ENCODE measurements at regions not wholly inside any gene's neighbourhood (a gene's known extent, or its start where the extent isn't known, plus 50 kb on each side); places are given as distances from the start of the nearest gene placed in this dataset.
"Not testable (repeated sequence)": the region's sequence is repeated elsewhere in the genome, so short reads cannot be mapped to it uniquely, and the experiment has no call there.

DNA sequence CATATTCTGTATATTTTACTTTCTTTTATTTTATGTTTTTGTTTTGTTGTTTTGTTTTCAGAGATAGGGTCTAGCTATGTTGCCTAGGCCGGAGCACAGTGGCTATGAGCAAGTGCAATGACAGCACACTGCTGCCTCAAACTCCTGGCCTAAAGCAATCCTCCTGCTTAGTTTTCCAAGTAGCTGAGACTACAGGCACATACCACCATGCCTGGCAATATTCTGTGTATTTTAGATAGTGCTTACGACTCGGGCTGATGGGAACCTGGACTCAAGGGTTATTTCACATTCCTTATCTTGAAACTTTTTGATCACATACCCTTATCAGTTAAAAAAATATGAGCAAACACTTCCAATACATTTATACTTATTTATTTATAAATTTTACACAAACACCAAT, 119.0 kb upstream of the STARD4 start:
- DNase-seq = no peak

DNA sequence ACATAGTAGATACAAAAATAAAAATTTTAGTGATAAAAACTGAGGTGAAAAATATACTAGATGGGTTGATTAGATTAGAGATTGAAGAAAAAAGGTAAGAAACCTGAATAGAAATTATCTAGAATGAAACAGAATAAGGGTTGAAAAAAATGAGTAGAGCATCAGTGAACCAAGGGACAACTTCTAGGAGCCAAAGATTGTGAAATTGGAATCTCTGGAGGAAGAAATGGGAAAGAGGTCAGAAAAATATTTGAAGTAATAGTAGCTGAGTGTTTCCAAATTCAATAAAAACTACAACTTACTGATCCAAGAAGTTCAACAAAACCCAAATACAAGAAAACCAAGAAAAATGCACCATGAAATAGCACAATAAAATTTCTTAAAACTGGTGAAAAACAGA, 116.6 kb upstream of the STARD4 start:
- no peak for DNase-seq

DNA sequence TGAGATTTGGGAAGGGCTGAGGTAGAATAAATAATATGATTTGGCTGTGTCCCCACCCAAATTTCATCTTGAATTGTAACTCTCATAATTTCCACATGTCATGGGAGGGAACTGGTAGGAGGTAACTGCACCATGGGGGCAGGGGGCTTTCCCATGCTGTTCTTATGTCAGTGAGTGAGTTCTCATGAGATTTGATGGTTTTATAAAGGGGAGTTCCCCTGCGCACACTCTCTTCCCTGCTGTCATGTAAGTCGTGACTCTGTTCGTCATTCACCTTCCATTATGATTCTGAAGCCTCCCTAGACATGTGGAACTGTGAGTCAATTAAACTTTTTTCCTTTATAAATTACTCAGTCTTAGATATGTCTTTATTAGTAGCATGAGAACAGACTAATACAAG, 115.5 kb upstream of the STARD4 start:
- DNase-seq = no peak

DNA sequence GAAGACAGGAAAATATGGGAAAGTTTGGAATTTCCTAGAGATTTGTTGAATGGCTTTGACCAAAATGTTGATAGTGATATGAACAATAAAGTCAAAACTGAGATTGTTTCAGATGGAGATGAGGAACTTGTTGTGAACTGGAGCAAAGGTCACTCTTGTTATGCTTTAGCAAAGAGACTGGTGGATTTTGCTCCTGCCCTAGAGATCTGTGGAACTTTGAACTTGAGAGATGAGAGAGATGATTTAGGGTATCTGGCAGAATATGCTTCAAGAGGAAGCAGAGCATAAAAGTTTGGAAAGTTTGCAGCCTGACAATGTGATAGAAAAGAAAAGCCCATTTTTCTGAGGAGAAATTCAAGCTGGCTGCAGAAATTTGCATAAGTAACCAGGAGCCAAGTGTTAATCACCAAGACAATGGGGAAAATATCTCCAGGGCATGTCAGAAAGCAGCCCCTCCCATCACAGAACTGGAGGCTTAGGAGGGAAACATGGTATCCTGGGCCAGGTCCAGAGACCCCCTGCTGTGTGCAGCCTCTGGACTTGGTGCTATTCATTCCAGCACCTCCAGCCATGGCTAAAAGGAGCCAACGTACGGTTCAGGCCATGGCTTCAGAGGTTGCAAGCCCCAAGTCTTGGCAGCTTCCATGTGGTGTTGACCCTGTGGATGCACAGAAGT, 114.3 kb upstream of the STARD4 start:
- no peak for DNase-seq

DNA sequence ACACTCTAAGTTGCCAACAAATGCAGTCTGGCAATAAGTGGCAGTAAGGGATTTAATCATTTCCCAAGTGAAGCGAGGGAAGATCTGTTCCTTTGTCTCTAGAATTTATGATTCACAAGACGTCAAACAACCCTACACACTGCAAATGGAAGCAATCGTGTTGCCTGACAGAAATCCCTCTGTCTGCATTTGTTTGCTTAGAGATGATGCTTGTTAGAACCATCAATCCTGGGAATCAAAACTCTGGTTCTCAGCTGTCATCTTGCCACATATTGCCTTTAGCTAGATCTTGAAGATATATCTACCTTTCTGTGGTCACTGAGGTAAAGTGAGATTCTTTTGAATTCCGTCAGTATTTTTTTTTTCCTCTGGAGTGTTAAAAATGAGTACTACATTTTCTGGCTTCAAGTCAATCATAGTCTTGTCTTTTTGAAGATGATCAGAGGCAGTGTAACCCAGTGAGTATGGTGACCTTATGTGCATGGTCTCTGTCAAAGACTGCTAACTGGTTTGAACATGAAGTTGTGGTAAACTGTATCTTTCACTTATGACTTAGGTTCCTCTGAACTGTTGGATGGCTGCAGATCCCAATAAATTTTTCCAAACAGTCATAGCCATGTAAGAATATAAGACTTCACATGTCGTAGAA, 106.4 kb upstream of the STARD4 start:
- DNase-seq = no peak

DNA sequence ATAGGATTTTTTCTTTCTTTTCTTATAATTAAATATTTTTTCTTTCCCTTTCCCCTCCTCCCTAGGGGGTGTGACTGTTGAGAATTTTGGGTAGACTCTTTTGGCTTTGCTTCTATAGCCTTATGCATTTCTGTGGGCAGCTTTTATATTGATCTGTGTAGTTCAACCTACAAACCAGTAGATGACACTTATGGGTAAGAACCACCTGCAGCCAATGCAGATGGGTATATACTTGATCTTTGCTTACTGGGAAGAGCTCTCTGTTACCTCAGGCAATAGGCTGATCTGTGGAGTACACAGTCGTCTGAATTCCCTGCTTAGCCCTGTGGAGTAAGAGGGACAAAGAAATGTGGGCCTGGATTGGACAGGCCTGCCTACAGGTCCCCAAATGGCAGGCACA, 102.7 kb upstream of the STARD4 start:
- DNase-seq = no peak

DNA sequence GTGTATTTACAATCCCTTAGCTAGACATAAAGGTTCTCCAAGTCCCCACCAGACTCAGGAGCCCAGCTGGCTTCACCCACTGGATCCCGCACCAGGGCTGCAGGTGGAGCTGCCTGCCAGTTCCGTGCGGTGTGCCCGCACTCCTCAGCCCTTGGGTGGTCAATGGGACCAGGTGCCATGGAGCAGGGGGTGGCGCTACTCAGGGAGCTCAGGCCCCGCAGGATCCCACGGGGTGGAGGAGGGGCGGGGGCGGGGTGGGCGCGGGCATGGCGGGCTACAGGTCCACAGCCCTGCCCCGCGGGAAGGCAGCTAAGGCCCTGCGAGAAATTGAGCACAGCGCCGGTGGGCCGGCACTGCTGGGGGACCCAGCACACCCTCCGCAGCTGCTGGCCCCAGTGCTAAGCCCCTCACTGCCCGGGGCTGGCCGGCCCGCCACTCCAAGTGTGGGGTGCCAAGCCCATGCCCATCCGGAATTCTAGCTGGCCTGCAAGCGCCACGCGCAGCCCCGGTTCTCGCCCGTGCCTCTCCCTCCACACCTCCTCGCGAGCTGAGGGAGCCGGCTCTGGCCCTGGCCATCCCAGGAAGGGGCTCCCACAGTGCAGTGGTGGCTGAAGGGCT, 99.8 kb upstream of the STARD4 start:
- DNase-seq = not testable (repeated sequence)

DNA sequence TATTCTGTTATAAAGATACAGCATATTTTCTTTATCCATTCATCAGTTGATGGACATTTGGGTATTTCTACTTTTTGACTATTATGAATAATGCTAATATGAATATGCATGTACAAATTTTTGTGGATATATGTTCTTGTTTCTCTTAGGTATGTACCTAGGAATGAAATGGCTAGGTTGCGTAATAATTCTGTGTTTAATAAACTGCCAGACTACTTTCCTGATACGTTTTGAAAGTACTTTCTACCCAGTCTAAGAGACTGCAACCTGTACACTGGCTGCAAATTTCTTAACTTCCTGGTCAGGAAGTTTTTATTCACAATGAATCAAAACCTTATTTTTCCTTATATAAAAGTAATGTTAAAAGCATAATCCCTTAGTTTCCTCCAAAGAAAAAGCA, 93.9 kb upstream of the STARD4 start:
- no peak for DNase-seq

DNA sequence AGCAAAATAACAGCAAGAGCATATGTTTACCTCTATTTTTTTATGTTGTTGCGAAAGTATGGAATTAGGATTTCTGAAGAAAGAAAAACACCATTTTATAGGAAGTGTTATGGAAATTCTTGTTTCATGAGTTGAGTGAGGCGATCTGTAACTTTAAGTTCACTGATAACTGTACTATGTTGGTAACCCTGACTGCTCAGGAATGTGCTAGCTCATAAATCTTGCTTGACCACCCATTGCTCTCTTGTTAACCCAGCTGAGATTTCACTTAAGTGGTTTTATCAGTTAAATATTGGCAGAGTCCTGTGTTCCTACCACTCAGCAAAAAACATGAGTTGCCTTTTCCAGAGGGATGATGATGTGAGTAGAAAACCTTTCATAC, 91.1 kb upstream of the STARD4 start:
- DNase-seq = no peak

DNA sequence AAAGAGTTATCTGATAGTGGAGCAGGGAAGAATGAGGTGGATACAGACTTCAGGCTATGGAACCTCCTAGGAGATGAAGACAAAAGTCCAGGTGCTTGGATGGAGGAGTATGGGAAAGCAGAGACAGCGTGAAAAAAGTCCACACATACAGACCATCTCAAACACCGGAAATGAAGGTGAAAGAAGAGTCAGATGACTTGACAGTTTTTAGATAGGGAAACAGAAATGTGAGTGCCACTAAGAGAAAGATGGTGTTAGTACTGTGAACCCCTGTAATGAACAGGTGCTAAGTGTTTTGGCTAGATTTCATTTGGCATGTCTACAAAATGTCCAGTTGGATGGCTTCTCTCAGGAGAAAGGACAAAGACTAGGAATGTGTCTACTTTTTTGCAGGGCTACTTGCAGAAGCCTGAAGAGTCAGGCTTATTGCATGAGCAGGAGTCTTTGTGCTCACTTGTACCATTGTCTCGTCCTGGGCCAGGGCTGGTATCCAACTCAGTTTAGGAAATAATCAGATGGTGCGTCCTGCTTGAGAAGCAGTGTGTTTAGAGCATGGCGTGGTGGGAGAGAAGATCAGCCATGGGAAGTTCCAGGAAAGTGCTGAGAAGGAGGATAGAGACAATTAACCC, 90.6 kb upstream of the STARD4 start:
- no peak for DNase-seq

DNA sequence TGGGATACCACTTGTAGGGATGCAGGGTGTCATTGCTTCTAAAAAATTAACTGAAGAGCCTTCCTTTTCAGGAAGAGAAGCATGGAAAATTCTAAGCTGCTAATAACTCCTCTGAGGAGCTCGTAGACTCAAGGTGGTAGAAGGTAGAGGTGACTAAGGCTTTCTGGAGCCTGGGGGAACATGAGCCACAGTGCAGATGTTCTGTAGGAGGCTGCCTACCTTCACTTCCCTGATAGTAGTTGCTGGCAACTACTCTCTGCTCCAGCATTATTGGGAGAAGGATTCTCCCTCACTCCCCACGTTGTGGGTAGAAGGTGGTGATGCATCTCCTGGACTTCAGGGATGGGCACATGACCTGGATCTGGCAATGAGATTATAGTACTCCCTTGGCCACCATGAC, 86.7 kb upstream of the STARD4 start:
- no peak for DNase-seq

DNA sequence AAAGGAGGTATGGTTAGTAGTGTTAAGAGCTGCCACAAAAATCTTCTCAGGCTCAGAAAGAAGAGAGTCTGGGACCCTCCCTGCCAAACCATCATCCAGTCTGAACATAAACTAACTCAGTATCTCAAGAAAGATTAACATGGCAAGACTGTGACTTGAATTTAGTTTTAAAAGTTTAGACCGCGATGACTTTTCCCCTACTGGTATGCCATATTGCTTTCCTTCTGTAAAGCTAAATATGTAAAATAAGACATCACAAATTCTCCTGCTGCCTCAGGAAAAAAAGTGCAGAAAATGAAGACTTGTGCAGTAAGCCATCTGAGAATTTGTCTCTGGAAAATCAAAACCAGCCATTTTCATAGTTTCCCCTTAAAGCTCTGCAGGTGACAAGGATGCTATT, 85.2 kb upstream of the STARD4 start:
- DNase-seq = no peak

DNA sequence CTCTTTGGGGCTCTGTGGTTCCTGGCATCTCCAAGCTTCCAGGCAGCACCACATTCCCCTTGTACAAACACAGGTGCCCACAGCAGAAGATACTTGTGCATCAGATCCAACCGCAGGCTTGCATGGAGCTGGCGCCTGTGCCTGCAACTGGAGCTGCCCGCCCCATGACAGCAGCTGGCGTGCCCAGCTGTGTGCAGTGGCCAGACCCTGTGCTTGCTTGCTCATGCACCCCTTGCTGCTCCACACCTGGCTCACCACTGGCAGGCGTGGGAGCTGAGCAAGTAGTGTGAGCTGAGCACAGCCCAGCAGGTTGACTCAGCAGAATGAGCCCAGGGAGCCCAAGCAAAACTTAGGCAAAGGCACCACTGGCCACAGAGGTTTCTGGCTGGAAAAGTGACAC, 84.4 kb upstream of the STARD4 start:
- DNase-seq = no peak

DNA sequence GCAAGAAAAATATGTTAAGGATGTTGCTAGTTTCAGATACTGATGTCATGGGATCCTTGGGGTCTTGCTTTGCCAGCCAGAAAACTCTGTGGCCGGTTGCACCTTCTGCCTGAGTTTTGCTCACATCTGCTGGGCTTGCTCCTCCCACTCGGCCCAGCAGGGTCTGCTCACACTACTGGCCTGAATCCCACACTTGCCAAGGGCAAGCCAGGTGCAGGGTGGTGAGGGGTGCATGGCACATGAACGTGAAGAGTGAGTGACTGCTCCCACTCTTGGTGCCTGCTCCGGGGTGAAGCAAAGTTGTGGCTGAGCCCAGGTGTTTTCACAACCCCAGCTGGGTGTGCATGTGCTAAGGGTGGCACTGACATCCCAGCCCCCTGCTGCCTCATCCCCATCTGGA, 83.1 kb upstream of the STARD4 start:
- DNase-seq = no peak

DNA sequence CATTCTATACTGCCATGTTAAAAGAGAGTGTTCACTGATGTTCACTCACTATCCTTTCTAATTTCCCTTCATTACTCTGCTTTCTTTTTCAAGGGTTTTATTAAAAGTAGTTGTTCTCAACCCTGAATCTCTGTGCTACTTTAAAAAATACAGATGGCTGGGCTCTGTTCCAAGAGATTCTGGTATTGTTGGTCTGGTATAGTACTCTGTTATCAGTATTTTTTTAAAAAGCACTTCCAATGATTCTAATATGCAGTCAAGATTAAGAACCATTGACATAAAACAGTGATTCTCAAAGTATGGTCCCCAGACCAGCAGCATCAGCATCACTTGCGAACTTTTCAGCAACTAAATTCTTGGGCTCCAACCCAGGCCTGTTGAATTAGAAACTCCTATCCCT, 77.0 kb upstream of the STARD4 start:
- DNase-seq = no peak

DNA sequence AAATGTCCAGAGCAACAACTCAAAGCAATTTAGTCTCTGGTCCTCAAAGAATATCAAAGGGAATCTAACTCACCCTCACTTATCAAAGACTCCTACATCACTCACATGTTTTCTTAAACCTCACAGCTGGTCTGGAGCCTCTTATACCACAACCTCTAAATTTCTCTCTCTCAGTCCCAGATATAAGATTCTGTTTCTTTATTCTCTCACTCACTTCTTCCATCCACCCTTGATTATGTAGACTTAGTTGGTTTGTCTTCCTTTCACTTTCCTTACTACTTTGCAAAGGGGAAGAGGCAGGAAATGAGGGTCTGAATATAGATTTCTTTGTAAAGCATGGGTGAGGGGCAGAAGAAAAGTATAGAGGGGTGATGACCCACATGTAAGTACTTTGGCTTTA, 75.4 kb upstream of the STARD4 start:
- no peak for DNase-seq

DNA sequence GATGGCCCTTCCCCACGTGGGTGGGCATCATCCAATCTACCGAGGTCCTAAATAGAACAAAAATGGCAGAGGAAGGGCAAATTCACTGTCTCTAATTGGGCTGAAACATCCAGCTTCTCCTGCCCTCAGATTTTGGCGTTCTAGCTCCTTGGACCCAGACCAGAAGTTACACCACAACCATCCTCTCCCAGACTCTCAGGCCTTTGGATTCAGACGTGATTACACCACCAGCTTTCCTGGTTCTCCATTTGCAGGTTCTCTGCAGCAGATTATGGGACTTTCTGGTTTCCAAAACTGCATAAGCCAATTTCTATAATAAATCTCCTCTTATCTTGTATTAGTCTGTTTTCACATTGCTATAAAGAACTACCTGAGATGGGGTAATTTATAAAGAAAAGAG, 73.6 kb upstream of the STARD4 start:
- DNase-seq = no peak

DNA sequence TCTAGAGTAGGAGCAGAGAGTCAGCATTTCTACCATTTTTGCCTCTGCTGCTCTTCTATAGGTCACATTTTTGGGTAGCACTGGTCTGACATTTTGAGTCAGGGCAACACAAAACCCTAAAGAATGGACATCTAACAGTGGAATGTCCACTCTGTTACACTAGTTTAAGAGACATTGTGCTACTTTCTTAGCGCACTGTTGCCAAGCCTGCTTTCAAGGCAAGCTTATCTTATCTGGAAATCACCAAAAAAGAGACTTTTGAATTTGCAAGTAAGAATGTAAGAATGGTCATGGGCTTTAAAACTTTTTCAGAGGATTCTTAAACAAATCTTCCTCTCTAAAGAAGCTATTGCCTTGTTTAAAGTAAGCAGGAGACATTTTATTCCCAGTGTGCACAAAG, 73.0 kb upstream of the STARD4 start:
- DNase-seq = no peak

DNA sequence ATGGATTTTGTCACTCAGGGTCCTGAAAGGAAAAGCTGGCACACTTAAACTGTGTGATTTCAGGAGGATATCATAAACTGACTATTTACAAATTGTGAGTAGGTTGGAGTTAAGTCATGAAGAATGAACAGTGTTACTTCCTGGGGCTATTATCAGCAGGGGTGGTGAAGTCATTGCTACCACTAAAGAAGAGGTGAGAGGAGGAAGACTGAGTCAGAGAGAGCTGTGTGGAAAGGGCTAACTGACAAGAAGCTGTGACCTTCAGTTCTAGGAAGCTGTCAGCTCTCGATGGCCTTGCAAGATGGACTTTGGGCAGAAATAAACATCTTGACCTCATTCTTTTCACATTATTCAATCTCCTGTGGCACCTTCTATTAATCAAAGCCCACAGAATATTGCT, 72.3 kb upstream of the STARD4 start:
- DNase-seq = no peak

DNA sequence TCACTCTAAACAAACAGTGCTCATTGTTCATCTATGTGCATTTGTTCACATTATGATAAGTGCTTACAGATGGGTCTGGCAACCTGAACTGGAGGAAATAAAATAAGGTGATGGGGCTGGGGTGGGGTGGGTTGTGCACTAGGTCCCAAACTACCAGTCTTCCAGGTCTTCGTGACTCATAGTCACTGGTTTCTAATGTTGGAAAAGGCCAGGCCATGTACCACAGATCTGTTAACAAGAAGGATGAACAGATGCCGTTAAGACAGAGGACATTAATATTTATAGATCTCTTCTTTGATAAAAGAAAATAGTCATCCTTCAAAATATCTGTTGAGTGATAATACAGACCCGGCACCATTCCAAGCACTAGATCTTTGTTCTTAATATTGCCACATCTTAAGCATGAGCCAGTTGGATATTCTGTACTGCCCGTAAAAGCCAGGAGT, 71.4 kb upstream of the STARD4 start:
- no peak for DNase-seq

DNA sequence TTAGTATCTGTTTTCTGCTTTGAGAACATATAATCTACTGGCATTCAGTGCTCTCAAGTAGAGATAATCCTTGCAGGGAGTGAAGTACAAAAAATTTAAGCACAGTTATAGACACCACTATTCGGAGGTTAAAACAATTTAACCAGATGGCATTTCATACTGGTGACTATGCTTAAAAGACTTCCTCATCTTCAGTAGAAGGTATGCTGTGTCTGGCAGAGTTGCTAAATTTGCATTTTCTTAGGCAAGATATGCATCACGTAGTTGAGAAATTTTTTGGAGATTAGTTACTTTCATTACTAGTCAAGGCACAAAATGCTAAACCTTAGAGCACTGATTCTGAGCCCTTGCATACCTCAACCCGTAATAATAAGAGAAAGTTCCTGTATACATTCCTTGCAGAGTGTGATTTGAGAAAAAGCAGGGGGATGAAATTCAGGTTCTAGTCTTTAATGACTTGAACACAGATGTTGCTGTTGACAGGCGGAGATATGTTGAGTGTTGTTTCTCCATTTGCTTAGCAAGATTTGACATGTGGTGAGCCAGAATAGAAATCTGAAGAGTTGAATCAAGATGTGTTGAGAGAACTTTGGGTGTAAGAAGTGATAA, 70.8 kb upstream of the STARD4 start:
- no peak for DNase-seq

DNA sequence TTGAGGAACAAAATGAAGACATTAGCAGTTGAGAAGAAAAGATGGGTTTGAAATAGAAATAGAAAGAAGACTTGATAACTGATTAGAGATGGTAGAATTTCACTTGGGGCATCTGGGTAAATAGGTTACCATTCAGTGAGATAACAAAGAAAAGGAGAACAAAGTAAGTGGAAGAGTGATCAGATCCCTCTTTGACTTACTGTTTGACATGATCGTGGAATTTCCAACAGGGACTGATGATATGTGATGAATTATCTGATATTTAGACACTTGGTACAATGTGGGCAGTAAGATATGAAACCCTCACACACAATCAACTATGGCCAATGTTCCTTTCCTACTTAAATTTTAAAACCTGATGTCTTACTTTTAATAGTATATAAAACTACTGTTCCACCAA, 70.1 kb upstream of the STARD4 start:
- DNase-seq = no peak

DNA sequence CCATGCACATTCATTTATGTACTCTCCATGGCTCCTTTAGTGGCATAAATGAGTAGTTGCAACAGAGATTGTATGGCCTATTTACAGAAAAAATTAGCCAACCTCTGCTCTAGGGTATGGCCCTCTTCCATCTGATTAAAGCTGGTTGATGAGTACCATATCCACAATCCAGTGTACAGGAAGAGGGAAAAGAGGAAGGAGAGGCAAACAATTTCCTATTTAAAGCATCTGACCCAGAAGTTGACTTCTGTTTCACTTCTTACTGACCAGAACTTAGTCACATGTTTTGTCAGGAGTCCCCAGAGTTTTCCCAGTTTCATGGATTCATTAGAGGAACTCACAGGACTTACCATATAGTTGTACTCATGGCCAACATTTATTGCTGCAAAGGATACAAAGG, 68.6 kb upstream of the STARD4 start:
- no peak for DNase-seq

DNA sequence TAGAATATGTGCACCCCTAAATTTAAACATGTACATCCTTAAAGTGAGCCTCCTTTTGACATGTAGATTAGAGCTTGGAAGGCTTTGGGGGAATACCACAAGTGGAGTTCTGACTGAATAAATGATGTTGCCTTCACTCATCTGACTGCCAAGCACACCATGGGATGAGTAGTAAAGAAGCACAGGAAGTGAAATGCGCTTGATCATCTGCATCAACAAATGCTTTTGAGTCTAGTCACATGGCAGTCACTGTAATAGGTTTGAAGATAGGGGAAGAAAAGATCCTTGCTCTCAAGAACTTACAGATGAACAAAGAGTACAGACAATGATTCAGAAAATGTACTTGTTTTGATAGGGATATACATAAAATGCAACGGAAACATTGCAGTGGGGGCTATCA, 62.0 kb upstream of the STARD4 start:
- DNase-seq = no peak

Measured in NCI-H2227 treated with DMSO at 0.1 percent for 48 hours (cell line).